ENCODE measurements at regions not wholly inside any gene's neighbourhood (a gene's known extent, or its start where the extent isn't known, plus 50 kb on each side); places are given as distances from the start of the nearest gene placed in this dataset.

DNA sequence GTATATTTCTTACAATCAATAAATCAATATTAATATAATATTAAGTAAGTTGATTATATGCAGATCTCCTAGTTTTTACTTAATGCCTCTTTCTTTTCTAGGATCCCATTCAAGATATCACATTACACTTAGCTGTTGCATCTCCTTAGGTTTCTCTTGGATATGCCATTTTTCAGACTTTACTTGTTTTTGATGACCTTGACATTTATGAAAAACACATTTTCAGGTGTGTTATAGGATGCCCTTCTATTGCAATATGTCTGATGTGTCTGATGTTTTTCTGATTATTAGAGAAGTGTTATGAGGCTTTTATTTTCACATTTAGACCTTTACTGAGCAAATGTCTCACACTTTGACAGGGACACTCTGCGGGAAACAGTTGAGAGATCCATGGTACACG lies 933.6 kb upstream of the CNTNAP5 start:
- TF ChIP-seq, protein P1, sequence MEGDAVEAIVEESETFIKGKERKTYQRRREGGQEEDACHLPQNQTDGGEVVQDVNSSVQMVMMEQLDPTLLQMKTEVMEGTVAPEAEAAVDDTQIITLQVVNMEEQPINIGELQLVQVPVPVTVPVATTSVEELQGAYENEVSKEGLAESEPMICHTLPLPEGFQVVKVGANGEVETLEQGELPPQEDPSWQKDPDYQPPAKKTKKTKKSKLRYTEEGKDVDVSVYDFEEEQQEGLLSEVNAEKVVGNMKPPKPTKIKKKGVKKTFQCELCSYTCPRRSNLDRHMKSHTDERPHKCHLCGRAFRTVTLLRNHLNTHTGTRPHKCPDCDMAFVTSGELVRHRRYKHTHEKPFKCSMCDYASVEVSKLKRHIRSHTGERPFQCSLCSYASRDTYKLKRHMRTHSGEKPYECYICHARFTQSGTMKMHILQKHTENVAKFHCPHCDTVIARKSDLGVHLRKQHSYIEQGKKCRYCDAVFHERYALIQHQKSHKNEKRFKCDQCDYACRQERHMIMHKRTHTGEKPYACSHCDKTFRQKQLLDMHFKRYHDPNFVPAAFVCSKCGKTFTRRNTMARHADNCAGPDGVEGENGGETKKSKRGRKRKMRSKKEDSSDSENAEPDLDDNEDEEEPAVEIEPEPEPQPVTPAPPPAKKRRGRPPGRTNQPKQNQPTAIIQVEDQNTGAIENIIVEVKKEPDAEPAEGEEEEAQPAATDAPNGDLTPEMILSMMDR (IDR thresholded peaks at IDR 0.05), result no peak
- TF ChIP-seq EZH2 (IDR thresholded peaks at IDR 0.05) (no peak), EZH2phosphoT487 (IDR thresholded peaks at IDR 0.05) (no peak)

Data from neural progenitor cell (in vitro differentiated cells).